SK-MEL-5 (cell line): ENCODE measurements at regions not wholly inside any gene's neighbourhood (a gene's known extent, or its start where the extent isn't known, plus 50 kb on each side); places are given as distances from the start of the nearest gene placed in this dataset.
"Not testable (repeated sequence)": the region's sequence is repeated elsewhere in the genome, so short reads cannot be mapped to it uniquely, and the experiment has no call there.

Experiments used
- DNase-seq: peaks from one replicate; pipeline ENCODE4 v3.0.0-alpha.2; 2016; ENCODE audit warnings: low read depth, low spot score
- in situ Hi-C: cut with HindIII; loops from 2 replicates; pipeline ENCODE4 v1.10.0; 2016; ENCODE audit warnings: low sequenced_read_pairs, high pct_unique_total_duplicates, low pct_unique_long_range_greater_than_20kb

DNA sequence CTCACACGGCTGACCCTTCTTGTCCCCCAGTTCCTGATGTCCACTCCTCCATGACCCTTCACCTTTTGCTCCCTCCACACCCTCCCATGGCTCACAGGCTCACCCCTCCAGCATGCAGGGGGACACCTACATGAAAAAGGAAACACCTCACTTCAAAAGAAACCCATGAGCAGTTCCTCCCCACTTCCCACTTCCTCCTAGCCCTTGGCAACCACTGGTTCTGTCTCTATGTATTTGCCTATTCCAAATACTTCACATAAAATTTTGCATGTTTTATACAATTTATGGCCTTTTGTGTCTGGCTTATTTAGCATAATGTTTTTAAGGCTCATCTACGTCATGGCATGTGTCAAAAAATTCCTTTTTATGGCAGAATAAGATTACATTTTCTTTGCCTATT is 100.2 kb upstream of the S1PR3 start:
- in situ Hi-C loops: no loop called here

DNA sequence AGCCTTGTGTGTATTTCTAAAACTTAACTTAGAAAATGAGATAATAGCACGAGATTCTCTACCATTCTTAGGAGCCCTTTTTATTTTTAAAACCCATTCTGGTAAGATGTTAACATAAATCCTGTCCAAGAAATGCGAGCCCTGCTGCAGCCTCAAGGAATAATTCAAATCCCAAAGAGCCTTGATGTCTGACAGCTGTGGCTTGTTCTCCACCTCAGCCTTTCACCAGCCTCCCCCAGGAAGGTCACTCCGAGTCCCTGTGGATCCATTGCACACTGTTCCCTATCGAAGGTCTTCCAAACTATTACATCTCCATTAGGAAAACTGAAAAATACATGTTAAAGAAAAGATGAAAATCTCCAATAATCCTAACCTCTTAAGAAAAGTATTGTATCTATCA is 98.5 kb upstream of the S1PR3 start:
- DNase-seq: no peak
- in situ Hi-C loops: no loop called here

More for the DNA sequence above, 100.2 kb upstream of the S1PR3 start:
- no peak for DNase-seq

- DNase-seq: no peak
- in situ Hi-C loops: no loop called here
Measured at GRCh38 chr9:88897081-88897480, 94.2 kb upstream of the S1PR3 start.

DNA sequence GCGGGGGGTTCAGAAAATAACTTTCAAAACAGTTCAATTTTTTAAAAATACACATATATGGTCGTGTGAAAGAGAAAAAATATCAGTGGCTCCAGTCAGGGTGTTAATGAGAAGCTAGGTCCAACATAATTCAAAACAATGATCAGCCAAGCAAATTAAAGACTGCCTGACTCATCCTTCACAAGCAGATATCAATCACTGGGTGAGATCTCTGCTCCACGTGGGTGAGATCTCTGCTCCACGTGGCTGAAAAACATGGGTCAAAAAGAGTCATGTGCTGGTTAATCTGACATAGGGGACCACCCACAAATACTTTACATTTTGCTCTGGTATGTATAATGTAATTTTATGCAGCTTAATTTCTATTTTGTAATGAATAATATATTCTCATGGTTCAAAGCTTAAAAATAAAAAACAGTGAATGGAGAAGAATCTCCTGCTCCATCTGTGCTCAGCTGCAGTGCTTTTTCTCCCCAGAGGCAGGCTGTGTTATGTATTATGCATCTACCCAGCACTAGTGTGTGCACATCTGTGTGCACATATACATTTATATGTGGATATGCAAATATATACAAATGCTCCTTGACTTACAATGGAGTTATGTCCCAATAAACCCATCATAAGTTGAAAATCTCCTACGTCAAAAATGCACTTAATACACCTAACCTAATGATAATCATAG is 93.1 kb upstream of the S1PR3 start:
- in situ Hi-C loops: no loop called here

GRCh38 chr9:88905506-88905905 is 85.8 kb upstream of the S1PR3 start:
- no peak for DNase-seq

More for the DNA sequence above, 93.1 kb upstream of the S1PR3 start:
- no peak for DNase-seq

GRCh38 chr9:88915916-88916315 is 75.4 kb upstream of the S1PR3 start:
- DNase-seq: no peak
- in situ Hi-C loops: no loop called here

More at GRCh38 chr9:88905506-88905905, 85.8 kb upstream of the S1PR3 start:
- in situ Hi-C loops: no loop called here

GRCh38 chr9:88916894-88917293 is 74.4 kb upstream of the S1PR3 start:
- in situ Hi-C loops: no loop called here
- no peak for DNase-seq

- in situ Hi-C loops: no loop called here
- DNase-seq: no peak
Measured at GRCh38 chr9:88917375-88917774, 73.9 kb upstream of the S1PR3 start.

DNA sequence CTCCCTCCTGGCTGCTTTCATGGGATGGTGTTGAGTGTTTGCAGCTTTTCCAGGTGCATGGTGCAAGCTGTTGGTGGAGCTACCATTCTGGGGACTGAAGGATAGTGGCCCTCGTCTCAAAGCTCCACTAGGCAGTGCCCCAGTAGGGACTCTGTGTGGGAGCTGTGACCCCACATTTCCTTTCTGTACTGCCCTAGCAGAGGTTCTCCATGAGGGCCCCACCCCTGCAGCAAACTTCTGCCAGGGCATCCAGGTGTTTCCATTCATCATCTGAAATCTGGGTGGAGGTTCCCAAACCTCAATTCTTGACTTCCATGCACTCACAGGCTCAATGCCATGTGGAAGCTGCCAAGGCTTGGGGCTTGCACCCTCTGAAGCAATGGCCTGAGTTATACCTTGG is 72.7 kb upstream of the S1PR3 start:
- DNase-seq, in situ Hi-C loops: not testable (repeated sequence)

- no peak for DNase-seq
- in situ Hi-C loops: no loop called here
Measured at GRCh38 chr9:88920645-88921044, 70.6 kb upstream of the S1PR3 start.

- DNase-seq: no peak
- in situ Hi-C loops: no loop called here
Measured at GRCh38 chr9:88922091-88922490, 69.2 kb upstream of the S1PR3 start.

DNA sequence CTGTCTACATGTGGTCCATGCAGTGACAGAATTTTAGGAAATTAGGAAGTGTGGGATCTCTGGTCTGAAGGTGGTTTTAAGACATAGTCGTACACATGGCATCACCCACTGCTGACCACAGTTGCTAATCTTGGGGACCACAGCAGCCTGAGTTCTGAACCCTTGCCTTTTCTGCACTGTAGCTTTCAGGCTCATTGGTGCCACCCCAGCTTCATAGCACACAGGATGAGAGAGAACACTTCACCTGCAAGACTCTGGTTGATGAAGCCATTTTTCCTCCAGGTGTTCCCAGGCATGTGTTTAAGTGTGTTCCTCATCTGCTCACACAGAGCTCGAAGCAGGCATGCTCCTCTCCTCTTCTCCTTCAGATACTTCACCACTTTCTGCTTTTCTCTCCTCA is 68.2 kb upstream of the S1PR3 start:
- in situ Hi-C loops: no loop called here
- no peak for DNase-seq

DNA sequence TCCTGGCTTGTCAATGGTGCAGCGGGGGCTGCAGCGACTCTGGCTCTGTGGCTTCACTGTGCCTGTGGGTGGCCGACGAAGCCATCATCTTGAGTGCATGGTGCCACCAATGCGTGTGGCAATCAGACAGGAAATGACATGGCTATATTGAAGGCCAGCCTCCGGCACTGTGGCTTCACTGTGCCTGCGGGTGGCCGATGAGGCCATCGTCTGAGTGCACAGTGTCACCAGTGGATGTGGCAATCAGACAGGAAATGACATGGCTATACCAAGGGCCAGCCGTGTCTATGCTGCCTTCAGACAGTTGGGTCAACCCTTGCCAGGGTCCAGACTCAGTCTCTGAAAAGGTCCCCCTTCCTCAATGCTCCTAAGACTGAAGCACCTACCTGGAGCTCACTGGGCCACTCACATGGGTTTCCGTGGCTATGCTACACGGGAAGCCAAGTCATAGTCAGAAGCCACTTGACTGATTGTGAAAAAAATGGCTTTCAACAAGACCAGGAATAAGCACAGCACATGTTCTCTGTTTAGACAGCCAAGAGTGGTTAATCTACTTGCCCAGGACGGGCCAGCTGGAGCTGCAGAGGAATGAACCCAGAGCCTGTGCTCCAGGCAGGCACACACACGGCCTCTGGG is 67.5 kb upstream of the S1PR3 start:
- in situ Hi-C loops: no loop called here

GRCh38 chr9:88925481-88925880 is 65.8 kb upstream of the S1PR3 start:
- DNase-seq: no peak
- in situ Hi-C loops: no loop called here

More for the DNA sequence above, 67.5 kb upstream of the S1PR3 start:
- no peak for DNase-seq

GRCh38 chr9:88926781-88927505 is 64.3 kb upstream of the S1PR3 start:
- no peak for DNase-seq
- in situ Hi-C loops: no loop called here

- DNase-seq: no peak
- in situ Hi-C loops: no loop called here
Measured at GRCh38 chr9:88927510-88927909, 63.8 kb upstream of the S1PR3 start.

DNA sequence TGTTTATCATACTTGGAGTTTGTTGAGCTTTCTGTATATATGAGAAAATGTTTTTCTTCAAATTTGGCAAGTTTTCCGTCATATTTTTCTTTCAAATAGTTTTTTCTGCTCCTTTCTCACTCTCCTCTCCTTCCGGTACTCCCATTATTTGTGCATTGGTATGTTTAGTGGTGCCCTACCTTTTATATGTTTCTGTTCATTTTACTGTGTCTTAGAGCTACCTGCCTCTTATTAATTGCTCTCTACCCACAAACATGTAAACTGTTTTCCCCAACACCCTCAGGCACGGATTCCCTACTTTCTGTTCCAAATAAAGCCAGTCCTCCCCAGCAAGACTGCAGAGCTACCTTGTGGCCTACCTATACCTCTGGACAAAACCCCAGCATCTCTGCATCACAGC is 60.6 kb upstream of the S1PR3 start:
- in situ Hi-C loops: no loop called here
- no peak for DNase-seq

GRCh38 chr9:88932766-88933165 is 58.5 kb upstream of the S1PR3 start:
- in situ Hi-C loops: no loop called here
- peak; percentile 82 for DNase-seq
